CD4-positive, alpha-beta T cell treated with Interleukin-6 for 4 hours (primary cell): ENCODE measurements at regions not wholly inside any gene's neighbourhood (a gene's known extent, or its start where the extent isn't known, plus 50 kb on each side); places are given as distances from the start of the nearest gene placed in this dataset.

Experiments
- DNase-seq: peaks from one replicate; pipeline ENCODE4 v3.0.0-alpha.2; 2020; ENCODE audit warnings: mixed read lengths

- DNase-seq = no peak
These were observed 401.9 kb upstream of the IGFBP3 start for GRCh38 chr7:46322937-46323336.

DNA sequence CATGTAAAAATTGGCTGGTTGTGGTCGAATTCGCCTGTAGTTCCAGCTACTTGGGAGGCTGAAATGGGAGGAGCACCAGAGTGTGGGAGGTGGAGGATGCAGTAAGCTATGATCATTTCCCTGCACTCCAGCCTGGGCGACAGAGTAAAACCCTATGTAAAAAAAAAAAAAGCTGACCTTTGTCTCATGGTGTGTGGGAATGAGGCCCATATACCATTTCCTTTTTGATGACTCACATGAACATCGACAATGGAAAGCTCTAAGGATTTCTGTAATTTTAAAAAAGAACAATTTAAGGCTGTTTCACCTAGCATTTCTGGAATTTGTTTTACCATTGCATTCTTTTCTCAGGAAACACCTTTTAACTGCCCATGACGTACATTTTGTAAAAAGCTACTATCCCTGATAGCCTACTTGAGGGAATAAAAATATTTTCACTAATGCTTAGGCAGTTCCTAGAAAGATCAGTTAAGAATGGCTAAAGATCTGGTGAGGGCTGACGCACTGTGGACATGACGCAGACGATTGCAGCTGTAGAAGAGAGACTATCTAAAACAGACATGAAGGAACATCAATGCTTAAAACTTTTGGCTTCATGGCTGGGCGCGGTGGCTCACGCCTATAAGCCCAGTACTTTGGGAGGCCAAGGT lies 400.6 kb upstream of the IGFBP3 start:
- DNase-seq = no peak

DNA sequence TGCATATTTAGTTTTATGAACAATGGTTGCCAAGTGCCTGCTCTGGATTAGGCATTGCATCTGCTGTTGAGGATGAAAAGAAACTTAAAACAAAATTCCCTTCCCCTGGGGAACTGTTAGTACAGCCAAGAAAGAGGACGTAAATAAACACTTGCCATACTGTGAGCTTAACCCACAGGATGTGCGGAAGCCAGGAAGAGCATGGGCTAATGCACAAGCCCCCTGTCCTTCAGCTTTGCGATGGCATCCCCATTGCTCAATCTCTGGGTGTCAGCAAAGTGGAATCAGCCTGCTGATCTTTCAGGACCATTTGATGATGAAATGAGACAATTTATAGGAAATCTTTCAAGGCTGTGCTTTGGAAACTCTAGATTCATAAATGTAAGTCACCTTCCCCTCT lies 399.9 kb upstream of the IGFBP3 start:
- no peak for DNase-seq

GRCh38 chr7:46319841-46320240 lies 398.8 kb upstream of the IGFBP3 start:
- DNase-seq = no peak

DNA sequence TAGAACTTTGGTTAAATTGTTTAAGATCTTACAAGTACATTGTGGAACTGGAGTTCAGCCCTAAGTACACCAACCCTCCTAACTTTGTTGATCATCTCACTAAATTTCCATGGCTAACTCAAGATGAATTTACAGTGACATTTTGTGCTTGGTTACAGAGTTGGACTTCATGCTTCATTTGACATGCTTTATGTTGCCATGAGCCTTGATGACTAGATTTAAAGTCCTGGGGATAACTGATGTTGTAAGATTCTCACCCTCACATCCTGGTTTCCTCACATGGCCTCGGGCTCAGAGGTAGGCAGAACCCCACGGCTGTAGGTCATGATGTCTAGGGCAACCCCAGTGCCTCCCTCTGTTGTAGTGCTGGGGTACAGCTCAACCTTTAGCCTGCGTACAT lies 397.2 kb upstream of the IGFBP3 start:
- DNase-seq = no peak

DNA sequence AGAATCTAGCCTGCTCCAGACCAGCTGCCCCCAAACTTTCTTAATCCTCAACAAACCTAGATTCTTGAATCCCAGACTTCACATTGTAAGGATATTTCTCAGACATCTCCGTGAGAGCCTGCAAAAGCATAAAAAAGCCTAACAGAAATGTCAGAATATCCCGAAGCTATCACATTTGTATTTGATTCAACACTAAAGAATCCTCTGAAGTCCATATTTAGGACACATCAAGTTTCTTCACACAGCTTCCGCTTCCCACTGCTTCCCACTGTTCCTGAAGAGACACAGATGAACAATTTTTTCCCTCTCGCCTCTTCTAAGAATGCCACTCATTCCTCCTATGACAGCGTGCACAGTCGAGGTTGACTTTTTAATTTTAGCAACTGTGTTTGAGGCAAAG lies 396.2 kb upstream of the IGFBP3 start:
- no peak for DNase-seq

DNA sequence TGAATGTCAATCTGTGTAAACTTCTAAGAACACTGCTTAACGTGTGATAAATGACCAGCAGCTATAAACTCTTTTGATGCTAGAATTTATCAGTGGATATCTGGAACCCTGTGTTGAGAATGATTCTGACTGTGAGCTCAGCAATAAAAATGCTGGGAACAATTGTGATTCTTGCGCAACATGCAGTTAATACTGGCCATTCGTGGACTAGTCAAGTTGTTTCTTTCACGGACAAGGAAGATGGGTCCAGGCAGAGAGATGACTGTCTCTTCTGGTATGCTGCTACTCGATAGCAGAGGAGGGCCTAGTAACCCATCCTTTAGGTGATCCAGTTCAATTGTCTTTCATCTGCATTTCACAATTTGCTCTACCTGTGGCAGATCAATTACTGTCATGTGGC lies 394.8 kb upstream of the IGFBP3 start:
- no peak for DNase-seq

- no peak for DNase-seq
These were observed 380.6 kb upstream of the IGFBP3 start for GRCh38 chr7:46301677-46302076.

DNA sequence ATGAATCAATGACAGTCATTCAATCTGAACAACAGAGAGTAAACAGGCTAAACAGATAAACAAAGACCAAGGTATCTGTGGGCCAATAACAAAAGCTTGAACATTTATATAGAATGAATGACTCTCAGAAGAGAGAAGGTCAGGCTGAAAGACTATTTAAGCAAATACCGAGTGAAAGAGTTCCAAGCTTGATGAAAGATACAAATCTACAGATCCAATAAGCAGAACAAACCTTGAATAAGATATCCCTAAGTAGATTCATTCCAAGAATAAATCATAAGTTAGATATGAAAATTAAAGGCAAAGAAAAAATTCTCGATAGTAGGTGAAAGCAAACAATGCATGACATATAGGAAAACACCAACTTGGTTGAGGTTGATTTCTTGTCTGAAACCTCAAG lies 376.4 kb upstream of the IGFBP3 start:
- DNase-seq = no peak

- no peak for DNase-seq
These were observed 375.5 kb upstream of the IGFBP3 start for GRCh38 chr7:46296526-46296925.

DNA sequence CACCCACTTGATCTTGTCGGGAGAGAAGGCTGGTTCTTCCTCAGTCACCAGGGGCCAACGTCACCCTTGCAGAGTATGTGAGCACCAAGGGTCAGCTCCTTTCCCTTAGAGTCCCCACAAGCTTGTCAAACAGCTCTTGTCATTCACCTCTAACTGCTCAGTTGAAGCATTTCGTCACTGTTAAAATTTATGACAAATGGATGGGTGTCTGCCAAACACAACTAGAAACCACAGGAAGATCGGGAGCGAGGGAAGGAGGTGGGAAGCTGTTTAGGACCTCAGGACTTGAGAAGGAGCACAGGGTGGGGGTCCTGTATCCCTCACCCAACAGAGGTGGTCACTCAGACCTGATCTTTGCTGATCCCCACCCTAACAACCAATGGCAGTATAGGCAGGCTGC lies 373.3 kb upstream of the IGFBP3 start:
- no peak for DNase-seq

- DNase-seq = no peak
These were observed 371.7 kb upstream of the IGFBP3 start for GRCh38 chr7:46292741-46293140.

GRCh38 chr7:46291601-46292150 lies 370.6 kb upstream of the IGFBP3 start:
- DNase-seq = no peak

DNA sequence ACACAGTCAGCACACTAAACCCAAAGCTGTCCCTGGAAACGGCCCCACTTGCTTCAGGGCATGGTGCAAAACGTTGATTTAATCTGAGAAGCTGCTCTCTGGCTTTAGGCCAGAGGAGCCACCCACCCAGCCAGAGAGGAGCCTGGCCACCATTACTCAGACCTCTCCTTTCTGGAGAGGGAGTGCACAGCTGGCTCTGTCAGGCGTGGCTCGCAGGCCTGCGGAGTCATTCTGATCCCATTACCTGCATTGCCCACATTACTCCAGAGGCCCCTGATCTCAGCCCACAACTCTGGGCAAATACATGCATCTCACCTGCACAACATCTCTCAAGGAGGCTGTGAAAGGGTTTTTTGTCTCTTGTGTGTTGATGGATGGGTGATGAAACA lies 370.0 kb upstream of the IGFBP3 start:
- no peak for DNase-seq

GRCh38 chr7:46290374-46291049 lies 369.4 kb upstream of the IGFBP3 start:
- DNase-seq = no peak

DNA sequence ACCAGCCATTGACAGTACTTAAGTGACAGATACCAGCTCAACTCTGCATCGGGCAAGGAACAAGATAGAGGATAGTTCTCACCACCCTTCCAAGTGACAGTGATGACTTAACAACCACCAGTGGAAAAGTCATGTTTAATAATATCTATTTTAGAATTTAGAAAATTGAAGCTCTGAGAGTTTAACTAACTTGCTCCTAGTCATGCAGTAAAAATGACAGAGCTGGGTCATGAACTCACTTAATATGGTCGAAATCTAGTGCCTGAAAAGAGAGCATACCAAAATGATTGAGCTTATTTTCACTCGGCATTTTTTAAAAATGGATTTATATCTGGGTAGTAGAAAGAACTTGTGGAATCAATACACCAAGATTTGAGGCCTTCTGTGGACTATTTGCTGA lies 367.8 kb upstream of the IGFBP3 start:
- DNase-seq = no peak

GRCh38 chr7:46288010-46288409 lies 366.9 kb upstream of the IGFBP3 start:
- DNase-seq = no peak

DNA sequence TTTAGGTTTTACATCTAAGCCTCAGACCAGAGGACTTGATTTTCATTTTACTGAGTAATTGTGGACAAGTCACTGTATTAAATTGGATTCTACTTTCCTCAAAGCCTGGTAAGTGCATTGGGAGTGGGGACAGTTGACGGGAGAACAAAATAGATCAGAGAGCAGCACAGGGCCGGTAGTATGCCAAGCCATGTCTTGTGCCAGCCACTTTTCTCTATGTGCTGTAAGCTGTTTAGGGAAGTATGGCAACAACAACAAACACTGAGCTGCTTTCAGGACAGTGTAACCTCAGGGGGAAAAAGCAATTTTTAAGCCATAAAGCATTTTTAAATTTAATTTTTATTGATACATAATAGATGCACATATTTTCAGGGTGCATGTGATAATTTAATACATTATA lies 365.9 kb upstream of the IGFBP3 start:
- DNase-seq = no peak

DNA sequence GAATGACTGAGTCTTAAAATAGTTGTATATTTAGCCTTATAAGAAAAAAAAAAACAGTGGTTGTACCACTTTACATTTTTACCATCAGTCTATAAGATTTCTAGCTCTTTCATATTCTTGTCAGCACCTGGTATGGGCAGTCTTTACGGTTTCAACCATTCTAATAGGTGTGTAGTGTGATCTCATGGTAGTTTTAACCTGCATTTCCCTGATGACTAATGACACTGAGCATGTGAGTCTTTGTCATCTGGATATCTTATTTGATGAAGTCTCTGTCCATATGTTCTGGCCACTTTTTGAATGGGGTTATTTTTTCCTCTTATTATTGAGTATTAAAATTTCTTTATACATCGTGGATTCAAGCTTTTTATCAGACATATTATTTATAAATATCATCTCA lies 365.3 kb upstream of the IGFBP3 start:
- DNase-seq = no peak

DNA sequence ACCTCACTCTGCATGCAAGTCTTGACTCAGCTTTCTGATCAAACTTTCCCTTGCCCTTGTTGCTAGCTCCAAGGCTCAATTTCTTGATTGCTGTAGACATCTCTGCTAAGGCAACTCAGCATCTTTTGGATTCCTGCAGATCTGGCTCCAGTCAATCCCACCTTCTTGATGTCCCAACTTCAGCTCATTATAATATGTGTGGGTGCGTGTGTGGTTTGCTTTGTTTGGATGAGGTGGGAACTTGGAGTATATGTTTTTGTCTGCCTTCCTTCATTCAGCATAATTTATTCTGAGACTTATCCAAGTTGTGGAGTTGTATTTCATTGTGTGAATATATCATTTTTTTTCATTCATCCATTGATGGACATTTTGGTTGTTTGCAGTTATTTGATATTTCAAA lies 364.8 kb upstream of the IGFBP3 start:
- DNase-seq = no peak

DNA sequence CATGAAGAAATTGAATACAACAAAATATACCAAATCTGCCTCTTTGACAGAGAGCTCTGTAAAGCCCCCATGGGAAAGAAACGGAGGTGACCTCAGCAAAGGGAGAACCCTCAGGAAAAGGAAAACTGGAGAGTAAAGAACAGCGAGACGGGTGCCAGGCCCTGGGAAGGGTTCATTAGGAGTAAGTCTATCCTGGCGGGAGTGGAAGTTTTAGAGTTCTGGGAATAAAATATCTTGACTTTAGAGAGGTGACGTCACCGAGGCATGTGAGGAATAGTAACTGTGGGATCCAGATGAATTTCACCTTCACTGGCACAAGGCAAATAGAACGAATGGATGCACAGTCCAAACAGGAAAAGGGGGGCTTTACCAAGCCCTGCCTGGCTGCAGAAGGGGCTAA lies 362.8 kb upstream of the IGFBP3 start:
- no peak for DNase-seq

- no peak for DNase-seq
These were observed 361.1 kb upstream of the IGFBP3 start for GRCh38 chr7:46282155-46282554.

DNA sequence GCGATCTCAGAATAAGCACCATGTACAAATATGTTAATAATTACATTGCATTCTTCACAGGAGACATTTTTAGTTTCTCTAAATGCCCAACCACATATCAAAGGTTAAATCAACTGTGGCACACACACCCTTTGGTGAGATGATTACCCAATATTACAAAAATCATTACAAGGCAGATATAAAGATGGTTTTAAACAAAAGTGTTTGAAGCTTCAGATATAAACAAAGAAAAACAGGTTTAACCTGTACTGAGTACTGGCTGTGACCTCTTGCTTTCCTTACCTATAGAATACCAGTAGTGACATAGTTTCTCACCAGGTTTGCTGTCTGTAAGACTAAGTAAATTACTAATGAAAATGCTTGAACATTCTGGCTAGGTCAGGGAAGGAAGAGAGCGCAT lies 360.0 kb upstream of the IGFBP3 start:
- no peak for DNase-seq

GRCh38 chr7:46279290-46279689 lies 358.2 kb upstream of the IGFBP3 start:
- DNase-seq = no peak

DNA sequence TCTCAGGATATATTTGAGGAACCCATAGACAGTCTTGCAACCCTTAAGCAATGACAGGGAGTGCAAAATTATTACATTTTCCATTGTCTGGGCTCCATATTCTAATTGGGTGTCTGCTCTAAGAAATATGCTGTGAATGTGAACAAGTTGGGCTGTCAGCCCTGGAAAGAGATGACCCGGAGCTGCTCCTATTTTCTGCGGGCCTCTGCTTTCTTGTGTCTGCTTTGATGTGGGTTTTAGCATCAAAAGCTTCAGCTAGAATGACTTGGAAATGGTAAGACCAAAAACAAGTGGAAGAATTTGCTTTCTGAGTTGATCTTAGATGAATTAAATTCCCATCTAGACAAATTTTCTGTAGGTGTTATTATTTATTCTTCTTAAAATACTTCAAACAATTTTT lies 343.6 kb upstream of the IGFBP3 start:
- no peak for DNase-seq
